Neural crest cell (in vitro differentiated cells): ENCODE measurements at regions not wholly inside any gene's neighbourhood (a gene's known extent, or its start where the extent isn't known, plus 50 kb on each side); places are given as distances from the start of the nearest gene placed in this dataset.

ENCODE experiments used
- DNase-seq: peaks from one replicate; pipeline ENCODE4 v3.0.0; 2021; ENCODE audit warnings: low read depth, mixed read lengths, low spot score
- H3K27ac Mint-ChIP-seq: one replicate; pipeline ENCODE4 v1.8.0; 2021; ENCODE audit warnings: mild to moderate bottlenecking, mixed read lengths; ENCODE audit not compliant: unreplicated experiment
- H3K27me3 Mint-ChIP-seq: 2 replicates; pipeline ENCODE4 v1.8.0; 2021; ENCODE audit warnings: low read depth, mild to moderate bottlenecking, mixed read lengths
- H3K36me3 Mint-ChIP-seq: 2 replicates; pipeline ENCODE4 v1.8.0; 2021; ENCODE audit warnings: low read depth, mild to moderate bottlenecking, mixed read lengths
- H3K4me1 Mint-ChIP-seq: 2 replicates; pipeline ENCODE4 v1.8.0; 2021; ENCODE audit warnings: mixed read lengths
- H3K4me3 Mint-ChIP-seq: one replicate; pipeline ENCODE4 v1.8.0; 2021; ENCODE audit warnings: mild to moderate bottlenecking, mixed read lengths
- H3K9me3 Mint-ChIP-seq: 2 replicates; pipeline ENCODE4 v1.8.0; 2021; ENCODE audit warnings: mixed read lengths
- CTCF ChIP-seq: fragments of 200-600 bp; sonication (generic); conservative IDR thresholded peaks from 2 replicates; pipeline ENCODE4 v1.5.0; 2021; ENCODE audit warnings: antibody characterized with exemption, mild to moderate bottlenecking

- no peaks in the 10 kb centered on the region for H3K4me1 Mint-ChIP-seq
- no peak for TF ChIP-seq CTCF
- no peak overlapping the region for H3K4me3 Mint-ChIP-seq
- DNase-seq, result no peak
- no peaks in the 10 kb centered on the region for H3K9me3 Mint-ChIP-seq
- H3K36me3 Mint-ChIP-seq, result no peaks in the 10 kb centered on the region
- H3K27me3 Mint-ChIP-seq, result no peaks in the 10 kb centered on the region
- no peak overlapping the region for H3K27ac Mint-ChIP-seq
Measured at GRCh38 chr14:94889520-94890312, 119.8 kb upstream of the GSC start.

- H3K4me1 Mint-ChIP-seq, result no peaks in the 10 kb centered on the region
- TF ChIP-seq CTCF, result no peak
- no peaks in the 10 kb centered on the region for H3K9me3 Mint-ChIP-seq
- no peak overlapping the region for H3K4me3 Mint-ChIP-seq
- no peaks in the 10 kb centered on the region for H3K27me3 Mint-ChIP-seq
- H3K36me3 Mint-ChIP-seq, result no peaks in the 10 kb centered on the region
- H3K27ac Mint-ChIP-seq, result peak overlapping the region; percentile 57
- no peak for DNase-seq
Measured at GRCh38 chr14:94888121-94888520, 118.2 kb upstream of the GSC start.

- no peak overlapping the region for H3K4me3 Mint-ChIP-seq
- DNase-seq, result no peak
- TF ChIP-seq CTCF, result no peak
- H3K27me3 Mint-ChIP-seq, result no peaks in the 10 kb centered on the region
- no peaks in the 10 kb centered on the region for H3K36me3 Mint-ChIP-seq
- no peaks in the 10 kb centered on the region for H3K4me1 Mint-ChIP-seq
- H3K27ac Mint-ChIP-seq, result no peak overlapping the region
- no peaks in the 10 kb centered on the region for H3K9me3 Mint-ChIP-seq
Measured at GRCh38 chr14:94887591-94887990, 117.7 kb upstream of the GSC start.

- Mint-ChIP-seq H3K4me1 (no peaks in the 10 kb centered on the region), H3K27me3 (no peaks in the 10 kb centered on the region), H3K36me3 (no peaks in the 10 kb centered on the region), H3K4me3 (no peak overlapping the region), H3K9me3 (no peaks in the 10 kb centered on the region), H3K27ac (no peak overlapping the region)
- DNase-seq, result no peak
- TF ChIP-seq CTCF, result no peak
Measured at GRCh38 chr14:94886931-94887330, 117.0 kb upstream of the GSC start.

GRCh38 chr14:94885481-94886155 is 115.7 kb upstream of the GSC start:
- no peaks in the 10 kb centered on the region for H3K4me1 Mint-ChIP-seq
- no peak overlapping the region for H3K4me3 Mint-ChIP-seq
- H3K9me3 Mint-ChIP-seq, result no peaks in the 10 kb centered on the region
- no peak for DNase-seq
- TF ChIP-seq CTCF, result no peak
- no peaks in the 10 kb centered on the region for H3K36me3 Mint-ChIP-seq
- H3K27me3 Mint-ChIP-seq, result no peaks in the 10 kb centered on the region
- no peak overlapping the region for H3K27ac Mint-ChIP-seq
